ENCODE measurements at regions not wholly inside any gene's neighbourhood (a gene's known extent, or its start where the extent isn't known, plus 50 kb on each side); places are given as distances from the start of the nearest gene placed in this dataset.

GRCh38 chr14:61988240-61988639 is 226.0 kb downstream of the SNAPC1 start:
- H3K27ac ChIP-seq, result no peak overlapping the region; the same call in 1 of the 2 replicates
- TF ChIP-seq CTCF (conservative IDR thresholded peaks at IDR 0.05), result no peak

GRCh38 chr14:61992139-61992538 is 229.9 kb downstream of the SNAPC1 start:
- H3K27ac ChIP-seq, result no peak overlapping the region
- TF ChIP-seq CTCF (conservative IDR thresholded peaks at IDR 0.05), result no peak

- H3K27ac ChIP-seq, result no peak overlapping the region
- TF ChIP-seq CTCF (conservative IDR thresholded peaks at IDR 0.05), result no peak
These were observed 230.7 kb downstream of the SNAPC1 start for GRCh38 chr14:61992926-61993325.

GRCh38 chr14:61994589-61994988 is 232.4 kb downstream of the SNAPC1 start:
- no peak overlapping the region for H3K27ac ChIP-seq
- no peak for TF ChIP-seq CTCF (conservative IDR thresholded peaks at IDR 0.05)

- H3K27ac ChIP-seq, result no peak overlapping the region
- TF ChIP-seq CTCF (conservative IDR thresholded peaks at IDR 0.05), result no peak
These were observed 234.5 kb downstream of the SNAPC1 start for GRCh38 chr14:61996753-61997152.

GRCh38 chr14:61997161-61997560 is 234.9 kb downstream of the SNAPC1 start:
- H3K27ac ChIP-seq, result no peak overlapping the region
- no peak for TF ChIP-seq CTCF (conservative IDR thresholded peaks at IDR 0.05)

- H3K27ac ChIP-seq, result no peak overlapping the region
- TF ChIP-seq CTCF (conservative IDR thresholded peaks at IDR 0.05), result no peak
These were observed 239.7 kb downstream of the SNAPC1 start for GRCh38 chr14:62001963-62002362.

- H3K27ac ChIP-seq, result no peak overlapping the region
- no peak for TF ChIP-seq CTCF (conservative IDR thresholded peaks at IDR 0.05)
These were observed 240.4 kb downstream of the SNAPC1 start for GRCh38 chr14:62002642-62003041.

Measured in VCaP (cell line).